HG02870 (cell line): ENCODE measurements at regions not wholly inside any gene's neighbourhood (a gene's known extent, or its start where the extent isn't known, plus 50 kb on each side); places are given as distances from the start of the nearest gene placed in this dataset.

ENCODE experiments used
- ATAC-seq: cut with Tn5 transposase; IDR thresholded peaks from one replicate; pipeline ENCODE4 v1.9.1; 2021; ENCODE audit warnings: mild to moderate bottlenecking, moderate library complexity; ENCODE audit not compliant: unreplicated experiment

DNA sequence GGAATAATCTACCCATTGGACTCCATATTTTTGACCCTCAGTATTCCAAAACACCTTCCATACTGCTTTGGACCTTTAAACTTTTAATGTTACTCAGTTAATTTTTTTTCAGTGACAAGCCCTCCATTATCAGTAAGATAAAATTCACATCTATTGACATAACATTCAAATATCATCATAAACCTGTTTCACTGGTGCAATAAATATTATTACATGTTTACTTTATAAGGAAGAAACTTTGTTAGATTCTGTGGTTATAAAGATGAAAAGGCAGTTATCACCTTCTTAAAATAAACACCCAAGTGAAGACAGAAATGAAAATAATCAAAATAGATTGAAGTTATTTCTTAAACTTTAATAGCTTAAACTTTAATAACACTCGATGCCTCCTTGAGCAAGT, 758.5 kb upstream of the ADGRL2 start:
- no peak for ATAC-seq

DNA sequence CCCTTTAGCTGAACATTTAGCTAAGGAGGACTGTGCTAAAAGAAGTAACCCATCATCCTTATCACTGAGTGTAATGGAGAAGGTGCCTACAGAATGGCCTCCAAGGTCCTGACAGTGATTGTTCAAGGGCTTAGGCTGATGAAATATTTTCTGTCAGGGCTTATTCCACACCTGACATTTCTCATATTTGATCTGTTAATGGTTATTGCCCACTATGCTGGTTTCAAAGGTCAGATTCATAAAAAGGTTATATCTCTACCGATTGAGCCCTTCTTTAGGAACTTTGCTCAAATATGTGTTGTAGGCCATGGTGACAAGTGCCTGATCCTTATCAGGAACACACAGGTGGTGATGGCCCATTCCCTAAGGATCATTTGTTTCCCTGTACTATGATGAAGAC, 766.4 kb upstream of the ADGRL2 start:
- ATAC-seq = no peak

DNA sequence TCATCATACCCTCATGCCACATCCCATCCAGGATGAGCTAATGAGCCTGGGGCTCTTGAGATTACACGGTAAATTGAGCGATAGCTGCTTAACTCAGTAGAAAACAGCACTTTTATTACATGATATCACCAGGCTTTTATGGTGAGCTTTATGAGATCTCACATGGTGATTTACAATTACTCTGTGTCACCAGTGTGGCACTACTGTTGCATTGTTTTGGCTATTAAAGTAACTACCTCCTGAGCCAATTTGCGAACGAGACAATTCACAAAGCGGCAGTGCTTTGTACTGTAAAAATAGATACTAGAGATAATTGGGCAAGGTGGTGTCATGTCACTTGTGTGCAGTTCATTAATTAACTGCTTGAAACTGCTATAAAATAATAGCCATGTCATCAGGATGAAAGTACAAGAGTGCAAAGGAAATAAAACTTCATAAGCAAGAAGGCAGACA, 767.7 kb upstream of the ADGRL2 start:
- no peak for ATAC-seq

DNA sequence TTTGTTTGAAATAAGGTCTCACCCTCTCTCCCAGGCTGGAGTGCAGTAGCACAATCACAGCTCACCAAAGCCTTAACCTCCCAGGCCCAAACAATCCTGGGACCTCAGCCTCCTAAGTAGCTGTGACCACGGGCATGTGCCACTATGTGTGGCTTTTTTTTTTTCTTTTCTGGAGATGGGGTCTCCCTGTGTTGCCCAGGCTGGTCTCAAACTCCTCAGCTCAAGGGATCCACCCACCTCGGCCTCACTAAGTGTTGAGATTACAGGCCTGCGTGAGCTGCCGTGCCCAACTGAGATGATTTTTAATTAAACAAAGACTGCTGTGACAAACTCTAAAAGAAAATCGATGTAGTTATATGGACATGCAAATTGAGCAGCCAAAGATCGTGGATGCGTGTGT, 768.4 kb upstream of the ADGRL2 start:
- ATAC-seq = no peak

DNA sequence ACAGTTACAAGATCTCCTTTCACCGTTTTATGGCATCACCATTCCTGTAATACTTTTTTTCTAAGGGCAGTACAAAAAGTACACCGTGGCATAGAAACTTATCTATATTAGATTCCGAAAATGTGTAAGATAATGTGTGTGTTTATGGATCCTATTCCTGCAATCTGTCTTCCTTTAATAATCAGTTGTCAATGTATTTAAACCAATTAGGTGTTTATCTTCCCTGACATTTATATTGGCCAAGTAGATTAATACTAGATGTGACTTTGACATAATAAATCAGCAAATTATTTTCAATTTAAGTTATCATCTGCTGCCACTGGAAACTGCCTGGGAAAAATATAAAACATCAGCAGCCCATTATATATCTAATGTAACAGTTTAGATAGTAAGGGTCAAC, 770.3 kb upstream of the ADGRL2 start:
- ATAC-seq = no peak

DNA sequence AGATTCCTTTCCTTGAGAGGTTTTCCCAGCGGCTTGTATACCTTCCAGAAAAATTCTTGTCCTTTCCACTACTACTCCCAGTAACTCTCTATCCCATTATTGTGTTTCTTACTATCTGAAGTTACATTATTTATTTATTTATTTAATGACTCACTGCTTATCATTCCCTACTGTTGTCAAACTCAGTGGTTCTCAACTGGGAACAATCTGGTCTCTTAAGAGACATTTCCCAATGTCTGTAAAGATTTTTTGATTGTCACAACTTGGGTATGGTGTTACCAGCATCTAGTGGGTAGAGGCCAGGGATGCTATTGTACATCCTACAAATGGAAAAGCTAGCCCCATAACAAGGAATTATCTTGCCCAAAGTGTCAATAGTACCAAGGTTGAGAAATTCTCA, 771.5 kb upstream of the ADGRL2 start:
- ATAC-seq = no peak

DNA sequence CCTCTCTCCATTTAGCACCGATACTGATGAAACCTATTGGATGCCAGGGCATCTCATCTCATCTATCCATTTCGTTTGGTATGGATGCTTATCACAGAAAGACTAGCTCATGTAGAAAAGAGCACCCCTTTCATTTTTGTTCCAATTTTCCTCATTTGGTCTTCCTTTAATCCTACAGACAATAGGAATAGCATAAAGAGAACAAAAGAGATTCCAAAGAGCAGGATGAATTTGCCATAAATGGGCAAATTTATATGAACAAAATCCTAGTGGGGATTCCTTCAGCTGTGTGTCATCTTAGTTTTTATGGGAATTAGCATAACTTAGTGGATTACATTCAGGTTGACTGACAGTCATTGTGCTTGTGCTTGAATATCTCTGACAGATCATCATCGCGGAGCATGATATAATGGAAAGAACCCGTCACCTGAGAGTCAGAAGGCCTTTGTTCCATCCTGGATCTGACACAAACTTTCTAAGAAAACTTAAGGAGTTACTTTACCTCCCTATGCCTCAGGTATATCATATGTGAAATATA, 777.5 kb upstream of the ADGRL2 start:
- ATAC-seq = no peak

DNA sequence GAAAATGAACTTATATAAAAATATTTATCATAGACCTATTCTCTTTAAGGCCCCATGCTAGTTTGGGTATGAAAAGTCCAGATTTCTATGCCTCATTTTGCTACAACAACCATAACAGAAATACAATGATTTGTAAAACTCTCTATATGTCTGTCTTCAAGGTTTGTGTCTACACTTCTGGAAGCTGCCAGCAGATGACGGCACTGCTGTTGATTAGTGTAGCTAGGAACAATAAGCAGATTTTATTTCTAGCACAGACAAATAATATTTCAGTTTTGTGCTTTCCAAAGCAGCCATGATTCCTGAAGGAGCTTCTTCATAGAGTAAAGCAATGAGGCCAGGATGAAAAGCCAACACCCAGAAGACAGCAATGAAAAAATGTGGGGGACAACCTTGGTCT, 779.6 kb upstream of the ADGRL2 start:
- no peak for ATAC-seq

DNA sequence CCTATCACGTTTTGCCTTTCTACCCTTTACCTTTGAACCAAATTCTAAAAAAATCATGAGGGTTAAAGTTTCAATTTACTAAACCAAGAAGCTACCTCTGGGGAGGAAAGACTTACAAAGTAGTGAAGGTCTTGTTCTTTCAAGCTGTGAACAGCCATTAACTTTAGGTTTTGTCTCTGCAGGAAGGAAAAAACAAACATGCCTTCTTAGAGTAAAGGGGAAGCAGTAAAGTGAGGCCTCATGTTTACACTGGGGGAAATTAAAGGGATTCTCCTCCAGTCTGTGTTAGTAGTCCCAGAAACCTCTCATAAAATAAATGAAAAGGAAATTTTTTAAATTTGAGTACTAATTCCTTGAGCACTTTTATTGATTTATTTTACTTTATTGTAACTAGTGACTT, 780.2 kb upstream of the ADGRL2 start:
- ATAC-seq = no peak

DNA sequence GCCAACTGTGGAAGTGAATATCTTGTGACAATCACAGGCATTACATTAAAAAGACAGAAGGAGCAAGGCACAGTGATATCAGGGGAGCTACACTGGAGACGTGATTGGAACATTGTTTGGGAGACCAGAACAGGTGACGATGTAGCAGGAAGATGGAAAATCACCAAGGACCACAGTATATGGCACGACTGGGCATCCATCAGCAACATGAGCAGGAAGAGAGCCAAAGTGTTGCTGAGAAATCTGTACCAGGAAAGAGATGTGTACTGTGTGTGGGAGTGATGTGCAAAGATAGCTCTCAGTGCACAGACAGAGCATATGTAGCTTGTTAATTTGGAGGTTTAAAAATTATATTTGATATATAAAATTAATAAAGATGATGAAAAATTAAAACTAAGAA, 790.6 kb upstream of the ADGRL2 start:
- ATAC-seq = no peak

DNA sequence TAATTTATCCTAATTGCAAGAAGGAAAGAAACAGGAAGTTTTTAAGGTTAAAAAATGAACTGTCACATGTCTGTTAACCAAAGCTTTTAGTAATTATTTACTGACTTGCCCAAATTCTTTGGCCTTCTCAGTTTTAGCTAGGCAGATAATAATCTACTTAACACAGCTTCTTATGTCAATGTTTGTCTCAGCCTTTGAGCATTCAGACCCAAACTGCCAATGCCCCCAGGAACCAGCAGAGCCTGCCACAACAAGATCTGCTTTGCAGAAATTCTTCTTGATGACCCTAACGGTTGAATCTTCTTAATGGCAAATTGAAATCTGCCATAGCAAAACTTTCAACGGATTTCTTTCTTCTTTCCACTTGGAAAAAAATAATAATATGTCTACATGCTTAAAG, 792.4 kb upstream of the ADGRL2 start:
- no peak for ATAC-seq

DNA sequence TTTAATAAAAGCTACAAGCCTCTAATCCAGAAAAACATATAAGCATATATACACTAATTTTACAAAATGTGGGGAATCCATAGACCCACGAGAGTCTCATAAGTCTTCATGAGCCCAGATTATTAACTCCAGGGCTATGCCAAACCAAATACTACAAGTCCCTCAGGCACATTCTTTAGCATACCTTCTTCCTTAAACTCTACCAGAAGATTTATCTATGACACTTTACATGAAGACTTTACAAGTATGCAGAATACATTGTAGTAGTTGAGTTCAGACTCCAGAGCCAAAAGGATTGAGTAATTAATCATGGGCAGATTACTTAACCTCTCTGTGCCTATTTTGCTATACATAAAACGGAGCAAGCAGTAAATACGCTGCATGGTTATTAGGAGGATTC, 793.7 kb upstream of the ADGRL2 start:
- ATAC-seq = no peak

DNA sequence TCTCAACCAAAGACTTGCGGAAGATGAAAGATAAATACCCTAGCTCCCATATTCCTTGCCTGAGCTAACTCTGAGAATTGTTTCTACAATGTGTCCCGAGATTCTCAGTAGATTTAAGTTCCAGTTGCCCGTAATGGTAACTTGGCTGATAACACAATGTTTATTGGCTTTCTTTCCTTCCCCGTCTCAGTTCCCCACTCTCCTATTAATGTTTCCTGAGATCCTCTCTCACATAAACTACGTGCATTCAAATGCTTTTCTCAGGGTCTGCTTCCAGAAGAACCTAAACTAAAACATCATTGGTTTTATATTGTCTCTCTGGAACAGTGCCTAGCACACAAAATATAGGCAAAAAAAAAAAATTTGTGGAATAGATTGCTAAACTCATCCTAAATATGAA, 794.2 kb upstream of the ADGRL2 start:
- no peak for ATAC-seq

DNA sequence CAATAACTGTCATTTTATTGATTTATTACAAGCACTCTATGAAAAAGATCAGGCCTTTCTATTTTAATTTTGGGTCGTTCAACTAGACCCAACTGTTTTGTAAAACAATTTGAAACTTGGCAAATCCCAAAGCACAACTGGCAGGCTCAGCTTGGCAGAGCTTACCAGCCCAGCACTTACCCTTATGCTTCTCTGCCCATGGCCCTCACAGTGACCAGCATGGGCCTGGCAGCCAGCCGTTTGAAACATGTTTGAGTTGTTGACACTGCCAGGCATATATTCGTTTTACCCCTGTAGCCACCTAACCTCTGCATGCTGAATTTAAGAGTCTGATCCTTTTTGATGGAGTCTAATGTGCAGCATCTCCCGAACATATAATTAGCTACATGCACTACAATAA, 796.7 kb upstream of the ADGRL2 start:
- no peak for ATAC-seq

DNA sequence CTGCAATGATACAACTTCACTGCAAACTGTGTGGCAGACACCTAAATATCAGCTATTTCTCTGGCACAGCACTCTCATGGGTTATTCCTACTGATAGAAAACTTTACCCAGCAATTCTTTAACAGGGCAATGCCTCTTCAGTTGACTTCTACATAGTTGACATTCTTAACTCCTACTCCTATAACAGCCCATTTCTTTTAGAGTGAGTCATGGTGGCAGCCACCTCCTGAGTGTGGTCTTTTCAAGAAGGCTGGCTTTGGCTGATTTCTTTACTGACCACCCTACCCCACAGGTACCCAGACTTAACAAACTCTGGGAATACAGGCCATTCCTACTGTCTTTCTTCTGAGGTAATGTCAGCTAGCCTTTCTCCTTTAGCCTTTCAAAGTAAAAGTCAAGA, 805.8 kb upstream of the ADGRL2 start:
- no peak for ATAC-seq

DNA sequence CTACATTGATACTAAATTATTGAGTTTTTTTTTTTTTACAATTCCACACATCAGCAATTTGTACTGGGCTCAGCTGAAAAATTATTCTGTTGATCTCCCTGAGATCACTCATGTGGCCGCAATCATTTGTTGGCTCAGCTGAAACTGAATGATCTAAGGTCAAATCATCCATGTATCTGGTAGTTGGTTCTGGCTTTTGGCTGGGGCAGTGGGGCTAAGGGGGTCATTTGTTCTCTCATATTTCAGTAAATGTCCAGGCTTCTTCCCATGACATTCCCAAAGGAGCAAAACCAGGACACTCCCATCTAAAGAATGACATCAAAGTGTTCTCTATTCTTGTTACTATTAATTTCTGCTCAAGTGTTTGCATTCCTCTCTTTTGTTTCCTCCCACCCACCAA, 806.7 kb upstream of the ADGRL2 start:
- ATAC-seq = no peak

DNA sequence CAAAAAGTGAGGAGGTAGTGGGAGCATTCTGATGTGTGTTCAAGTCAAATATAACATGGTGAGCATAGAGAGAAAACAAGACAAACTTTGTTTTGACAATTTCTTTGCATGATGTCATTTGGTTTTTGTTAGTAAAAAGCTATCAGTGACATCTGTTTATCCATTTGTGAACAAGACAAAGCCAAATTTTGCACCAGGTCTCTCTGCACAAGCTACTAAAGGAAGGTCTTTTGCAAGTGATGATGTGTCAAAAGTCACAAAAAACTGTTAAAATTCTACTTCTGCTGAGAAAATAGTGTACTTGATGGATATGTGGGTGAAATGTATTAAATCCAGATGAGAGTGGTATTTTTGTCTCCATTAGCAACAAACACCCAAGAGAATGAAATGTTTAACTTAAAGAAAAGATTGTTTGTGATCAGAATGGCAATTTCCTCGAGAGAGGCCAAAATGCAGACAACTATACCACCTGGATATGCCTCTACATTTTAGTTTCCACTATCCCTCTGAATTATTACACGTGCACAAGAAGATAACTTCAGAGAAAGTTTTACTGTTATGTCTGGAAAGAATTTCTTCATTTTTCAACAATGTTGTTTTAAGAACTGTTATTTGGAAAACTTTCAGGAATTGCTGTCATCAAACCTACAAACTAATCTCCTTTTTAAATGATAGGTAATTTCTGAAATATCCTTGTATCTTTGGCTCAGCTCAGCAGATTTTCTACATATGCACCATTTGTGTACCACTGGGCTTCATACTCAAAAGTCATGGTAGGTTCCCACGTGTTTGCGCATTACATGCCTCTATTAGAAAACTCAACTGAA, 807.4 kb upstream of the ADGRL2 start:
- ATAC-seq = no peak

DNA sequence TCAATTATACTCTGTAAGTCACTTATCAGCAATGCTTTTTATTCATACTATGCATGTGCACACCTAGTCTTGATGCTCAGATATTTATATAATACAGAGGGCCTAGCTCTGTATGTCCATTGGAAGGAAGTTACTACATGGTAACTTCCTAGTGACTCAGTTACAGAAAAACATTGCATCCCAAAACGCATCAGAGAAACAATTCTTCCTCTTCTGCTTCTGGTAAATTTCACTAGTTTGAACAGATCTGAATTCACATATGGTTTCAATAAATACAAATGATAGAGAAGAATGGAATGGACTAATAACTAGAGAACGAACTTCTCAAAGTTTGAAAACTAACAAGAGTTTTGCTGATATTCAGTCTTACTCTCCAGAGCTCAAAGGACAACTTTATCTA, 811.3 kb upstream of the ADGRL2 start:
- ATAC-seq = no peak

DNA sequence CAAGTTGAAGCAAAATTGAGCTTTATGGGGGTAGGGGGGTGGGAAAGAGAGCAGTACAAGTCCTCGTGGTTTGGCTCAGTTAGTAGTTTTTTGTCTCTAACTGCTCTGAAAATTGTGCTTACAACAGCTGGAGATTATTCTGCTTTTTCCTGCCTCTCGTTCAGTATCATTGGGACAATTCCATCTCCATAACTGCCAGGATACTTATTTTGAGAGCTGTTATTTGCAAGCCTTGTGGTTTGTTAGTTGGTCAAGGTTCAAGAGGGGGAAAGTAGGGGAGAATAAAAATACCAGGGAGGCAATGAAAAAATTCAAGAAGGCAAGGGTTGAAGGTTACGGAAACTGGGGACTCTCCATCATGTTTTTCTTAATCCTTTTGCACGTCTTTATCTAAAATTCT, 811.8 kb upstream of the ADGRL2 start:
- no peak for ATAC-seq

DNA sequence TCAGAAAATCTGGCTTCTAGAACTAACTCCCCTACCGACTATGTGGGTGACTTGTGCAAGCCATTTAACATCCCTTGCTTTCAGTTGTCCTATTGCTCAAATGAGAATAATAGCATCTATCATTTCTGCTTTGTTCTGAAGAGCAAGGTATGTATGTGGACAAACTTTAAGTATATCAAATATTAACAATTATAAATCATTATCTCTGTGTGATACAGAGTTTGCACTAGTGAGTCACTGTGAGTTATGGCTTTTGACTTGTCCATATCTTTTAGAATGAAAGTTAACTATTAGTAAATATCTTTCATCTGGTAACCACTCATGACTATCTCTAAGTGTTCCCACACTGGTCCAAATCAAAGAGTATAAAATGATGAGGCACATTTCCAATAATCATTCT, 812.9 kb upstream of the ADGRL2 start:
- no peak for ATAC-seq

DNA sequence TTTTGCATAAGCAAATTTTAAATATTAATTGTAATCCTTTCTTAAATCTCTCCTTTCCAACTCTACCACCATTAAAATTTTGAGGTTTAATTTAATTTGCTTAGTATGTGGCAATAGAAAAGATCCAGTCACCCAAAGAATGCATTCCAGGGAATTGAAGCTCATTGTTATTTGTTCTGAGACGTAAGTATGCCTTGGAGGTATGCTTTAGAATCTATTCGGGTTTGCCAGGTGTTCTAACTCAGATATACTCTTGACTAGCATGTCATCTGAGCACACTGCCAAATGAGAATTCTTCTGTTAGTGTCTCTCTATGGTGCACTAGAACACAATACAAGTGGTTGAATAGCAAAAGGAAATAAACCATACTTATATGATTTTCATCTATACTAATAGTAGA, 813.6 kb upstream of the ADGRL2 start:
- no peak for ATAC-seq

DNA sequence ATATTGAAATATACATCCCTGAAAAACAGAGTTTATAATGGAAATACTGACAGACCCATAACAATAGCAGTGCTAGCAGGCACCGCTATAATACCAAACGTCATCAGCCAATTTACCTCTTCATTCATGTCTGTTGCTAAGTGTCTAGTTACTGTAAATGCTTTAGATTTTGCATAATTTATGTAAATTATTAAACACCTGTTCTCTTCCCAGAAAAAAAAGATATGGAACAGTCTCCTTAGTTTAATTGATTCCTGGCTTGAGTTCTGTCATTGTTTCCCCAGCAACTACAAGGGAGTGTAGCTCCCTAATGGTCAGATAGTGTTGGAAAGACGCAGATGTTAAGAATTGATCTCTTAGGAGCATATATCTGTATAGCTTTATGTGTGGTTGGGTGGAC, 817.9 kb upstream of the ADGRL2 start:
- ATAC-seq = no peak

DNA sequence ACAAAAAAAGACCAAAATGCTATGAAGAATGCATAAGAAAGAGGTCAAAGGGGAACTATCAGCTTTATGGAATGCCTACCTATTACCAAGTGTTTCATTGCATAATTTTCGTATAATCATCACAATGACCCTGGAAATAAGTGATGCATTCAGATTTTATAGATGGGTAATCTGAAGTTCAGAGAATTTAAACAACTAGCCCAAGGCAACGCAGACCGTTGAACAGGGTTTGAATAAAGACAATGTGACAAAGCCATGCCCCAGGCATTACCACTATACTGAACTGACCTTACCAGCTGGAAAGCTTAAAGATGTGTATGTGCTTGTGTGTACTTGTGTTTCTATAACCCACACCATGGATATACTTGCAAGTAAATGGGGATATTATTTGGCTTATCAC, 827.6 kb upstream of the ADGRL2 start:
- no peak for ATAC-seq
